Gastrocnemius medialis (tissue), 4 donors: ENCODE measurements at regions not wholly inside any gene's neighbourhood (a gene's known extent, or its start where the extent isn't known, plus 50 kb on each side); places are given as distances from the start of the nearest gene placed in this dataset.

Experiments used
- ATAC-seq, 2 donors: fragments of 150-250 bp; one replicate each; pipeline ENCODE4 v1.9.1; 2016
- DNase-seq, 2 donors: peaks; one replicate each; pipeline ENCODE4 v3.0.0-alpha.2; 2019
- H3K27ac ChIP-seq, 4 donors: fragments of 200-600 bp; sonication (generic); 1 replicate in 1 of 4; 2 replicates in 3 of 4; pipeline ENCODE4 v1.5.1; 2016 to 2018; ENCODE audit warnings: mild to moderate bottlenecking in 2 of 4, moderate library complexity in 1 of 4
- H3K27me3 ChIP-seq, 3 donors: fragments of 200-600 bp; sonication (generic) in 2 of 3; 1 replicate in 1 of 3; 2 replicates in 2 of 3; pipeline versions ENCODE4 v1.5.1 to v1.6.0; 2016 to 2019; ENCODE audit warnings: mild to moderate bottlenecking in 1 of 3, moderate library complexity in 1 of 3
- H3K36me3 ChIP-seq, 2 donors: fragments of 200-600 bp; sonication (generic) in 1 of 2; one replicate each; pipeline ENCODE4 v1.5.1; 2017 to 2018
- H3K4me1 ChIP-seq, 2 donors: fragments of 200-600 bp; sonication (generic) in 1 of 2; one replicate each; pipeline ENCODE4 v1.5.1; 2016 to 2017; ENCODE audit warnings: mild to moderate bottlenecking in 2 of 2
- H3K4me3 ChIP-seq, 4 donors: fragments of 200-600 bp; sonication (generic) in 3 of 4; 1 replicate in 1 of 4; 2 replicates in 3 of 4; pipeline ENCODE4 v1.5.1; 2016 to 2019; ENCODE audit warnings: mild to moderate bottlenecking in 2 of 4
- H3K9me3 ChIP-seq, 3 donors: fragments of 200-600 bp; sonication (generic) in 2 of 3; 1 replicate in 1 of 3; 2 replicates in 2 of 3; pipeline ENCODE4 v1.5.1; 2016 to 2019
- CTCF ChIP-seq, 5 experiments: fragments of 450-650 bp in 3 of 5; fragments of 200-600 bp in 2 of 5; sonication (generic) in 2 of 5; IDR thresholded peaks in 4 of 5; conservative IDR thresholded peaks in 1 of 5; 1 replicate in 4 of 5; 2 replicates in 1 of 5; pipeline ENCODE4 v1.5.1; 2016 to 2019; ENCODE audit warnings: antibody characterized with exemption in 5 of 5, mild to moderate bottlenecking in 3 of 5, moderate library complexity in 3 of 5
- POLR2A ChIP-seq, 2 donors: fragments of 450-650 bp; IDR thresholded peaks; one replicate each; pipeline ENCODE4 v1.6.1; 2017; ENCODE audit warnings: antibody characterized with exemption in 2 of 2, mild to moderate bottlenecking in 2 of 2, moderate library complexity in 2 of 2
- in situ Hi-C, 4 donors: fragments of 200-750 bp; cut with MboI; loops; one replicate each; pipeline versions ENCODE4 v1.15.0 to v1.8.0; 2017; ENCODE audit warnings: low sequenced_read_pairs in 4 of 4
- intact Hi-C: fragments of 100-400 bp; cut with DNase I; formaldehyde crosslinking; loops from one replicate; pipeline ENCODE4 v1.15.1; 2023; ENCODE audit warnings: low total_unique reads

GRCh38 chr14:98542316-98542715 lies 729.7 kb downstream of the BCL11B start:
- Histone ChIP-seq H3K4me1 (no peaks in the 10 kb centered on the region), H3K9me3 (no peaks in the 10 kb centered on the region), H3K36me3 (no peaks in the 10 kb centered on the region), H3K27me3 (peaks cover 0 to 5% (median 0%) of the 10 kb centered on the region in 3 donors), H3K27ac (no peak overlapping the region), H3K4me3 (no peak overlapping the region)
- DNase-seq = no peak
- in situ Hi-C loops = no loop called here
- intact Hi-C loops = no loop called here
- no peak for TF ChIP-seq POLR2A (IDR thresholded peaks at IDR 0.05)
- no peak for TF ChIP-seq CTCF (IDR thresholded peaks at IDR 0.05 in 4 of 5, conservative IDR thresholded peaks at IDR 0.05 in 1 of 5)
- no peak for ATAC-seq

GRCh38 chr14:98543074-98543473 lies 728.9 kb downstream of the BCL11B start:
- H3K4me3 ChIP-seq = no peak overlapping the region
- intact Hi-C loops (no loop called here), in situ Hi-C loops (no loop called here)
- no peaks in the 10 kb centered on the region for H3K36me3 ChIP-seq
- DNase-seq = no peak
- H3K9me3 ChIP-seq = no peaks in the 10 kb centered on the region
- H3K27me3 ChIP-seq = peaks cover 0 to 5% (median 0%) of the 10 kb centered on the region in 3 donors
- H3K27ac ChIP-seq = no peak overlapping the region
- TF ChIP-seq POLR2A (IDR thresholded peaks at IDR 0.05) = no peak
- no peak for TF ChIP-seq CTCF (IDR thresholded peaks at IDR 0.05 in 4 of 5, conservative IDR thresholded peaks at IDR 0.05 in 1 of 5)
- no peak for ATAC-seq
- H3K4me1 ChIP-seq = no peaks in the 10 kb centered on the region

GRCh38 chr14:98544174-98544573 lies 727.8 kb downstream of the BCL11B start:
- no peak overlapping the region for H3K4me3 ChIP-seq
- peaks cover 0 to 5% (median 0%) of the 10 kb centered on the region in 3 donors for H3K27me3 ChIP-seq
- ATAC-seq (no peak), DNase-seq (no peak)
- H3K27ac ChIP-seq = no peak overlapping the region
- H3K4me1 ChIP-seq = no peaks in the 10 kb centered on the region
- intact Hi-C loops = no loop called here
- H3K9me3 ChIP-seq = no peaks in the 10 kb centered on the region
- TF ChIP-seq CTCF (IDR thresholded peaks at IDR 0.05 in 4 of 5, conservative IDR thresholded peaks at IDR 0.05 in 1 of 5) (no peak), POLR2A (IDR thresholded peaks at IDR 0.05) (no peak)
- H3K36me3 ChIP-seq = no peaks in the 10 kb centered on the region
- in situ Hi-C loops = no loop called here

- Histone ChIP-seq H3K36me3 (no peaks in the 10 kb centered on the region), H3K4me3 (no peak overlapping the region), H3K27me3 (peaks cover 0 to 5% (median 0%) of the 10 kb centered on the region in 3 donors), H3K4me1 (no peaks in the 10 kb centered on the region), H3K9me3 (no peaks in the 10 kb centered on the region), H3K27ac (no peak overlapping the region)
- in situ Hi-C loops (no loop called here), intact Hi-C loops (no loop called here)
- no peak for TF ChIP-seq POLR2A (IDR thresholded peaks at IDR 0.05)
- TF ChIP-seq CTCF (IDR thresholded peaks at IDR 0.05 in 4 of 5, conservative IDR thresholded peaks at IDR 0.05 in 1 of 5) = no peak
- ATAC-seq (no peak), DNase-seq (no peak)
Observed at GRCh38 chr14:98545181-98545580, 726.8 kb downstream of the BCL11B start.

GRCh38 chr14:98548071-98548686 lies 723.8 kb downstream of the BCL11B start:
- Histone ChIP-seq H3K36me3 (no peaks in the 10 kb centered on the region), H3K4me3 (no peak overlapping the region), H3K4me1 (no peaks in the 10 kb centered on the region), H3K27me3 (peaks cover 0 to 5% (median 0%) of the 10 kb centered on the region in 3 donors), H3K9me3 (no peaks in the 10 kb centered on the region), H3K27ac (no peak overlapping the region)
- in situ Hi-C loops = no loop called here
- ATAC-seq (no peak), DNase-seq (no peak)
- TF ChIP-seq POLR2A (IDR thresholded peaks at IDR 0.05) (no peak), CTCF (IDR thresholded peaks at IDR 0.05 in 4 of 5, conservative IDR thresholded peaks at IDR 0.05 in 1 of 5) (no peak)
- intact Hi-C loops = no loop called here
